ENCODE measurements at regions not wholly inside any gene's neighbourhood (a gene's known extent, or its start where the extent isn't known, plus 50 kb on each side); places are given as distances from the start of the nearest gene placed in this dataset.

- 83 to 100% methylated on average over 1 of the region's 1 CpG for WGBS, 2 experiments
- no peak overlapping the region for H3K4me3 ChIP-seq (ENCODE audit: insufficient read depth, low read depth, low read length)
- no peaks in the 10 kb centered on the region for H3K27me3 ChIP-seq (ENCODE audit: control insufficient read depth, insufficient read depth, low read length, poor library complexity, severe bottlenecking)
- no peaks in the 10 kb centered on the region for H3K9me3 ChIP-seq (ENCODE audit: control insufficient read depth, low read length)
- H3K27ac ChIP-seq (ENCODE audit: insufficient read depth, low read depth, low read length, poor library complexity, severe bottlenecking): no peak overlapping the region
- no peaks in the 10 kb centered on the region for H3K4me1 ChIP-seq (ENCODE audit: control insufficient read depth, insufficient read depth, low read length)
- no peaks in the 10 kb centered on the region for H3K36me3 ChIP-seq (ENCODE audit: control insufficient read depth, insufficient read depth, low read length)
These were observed 267.0 kb upstream of the THBS1 start for GRCh38 chr15:39313881-39314280.

GRCh38 chr15:39315206-39315850 is 265.6 kb upstream of the THBS1 start:
- no peak overlapping the region for H3K4me3 ChIP-seq (ENCODE audit: insufficient read depth, low read depth, low read length)
- H3K4me1 ChIP-seq (ENCODE audit: control insufficient read depth, insufficient read depth, low read length): no peaks in the 10 kb centered on the region
- no peaks in the 10 kb centered on the region for H3K9me3 ChIP-seq (ENCODE audit: control insufficient read depth, low read length)
- H3K36me3 ChIP-seq (ENCODE audit: control insufficient read depth, insufficient read depth, low read length): no peaks in the 10 kb centered on the region
- H3K27ac ChIP-seq (ENCODE audit: insufficient read depth, low read depth, low read length, poor library complexity, severe bottlenecking): no peak overlapping the region
- WGBS, 2 experiments: 90 to 91% methylated on average over 1 of the region's 1 CpG
- H3K27me3 ChIP-seq (ENCODE audit: control insufficient read depth, insufficient read depth, low read length, poor library complexity, severe bottlenecking): no peaks in the 10 kb centered on the region

- Histone ChIP-seq H3K4me3 (ENCODE audit: insufficient read depth, low read depth, low read length) (no peak overlapping the region), H3K4me1 (ENCODE audit: control insufficient read depth, insufficient read depth, low read length) (no peaks in the 10 kb centered on the region), H3K36me3 (ENCODE audit: control insufficient read depth, insufficient read depth, low read length) (no peaks in the 10 kb centered on the region), H3K27me3 (ENCODE audit: control insufficient read depth, insufficient read depth, low read length, poor library complexity, severe bottlenecking) (no peaks in the 10 kb centered on the region), H3K9me3 (ENCODE audit: control insufficient read depth, low read length) (no peaks in the 10 kb centered on the region), H3K27ac (ENCODE audit: insufficient read depth, low read depth, low read length, poor library complexity, severe bottlenecking) (no peak overlapping the region)
- WGBS, 2 experiments: 86 to 92% methylated on average over 1 of the region's 1 CpG
These were observed 263.7 kb upstream of the THBS1 start for GRCh38 chr15:39317225-39317624.

- Histone ChIP-seq H3K27me3 (ENCODE audit: control insufficient read depth, insufficient read depth, low read length, poor library complexity, severe bottlenecking) (no peaks in the 10 kb centered on the region), H3K36me3 (ENCODE audit: control insufficient read depth, insufficient read depth, low read length) (no peaks in the 10 kb centered on the region), H3K4me3 (ENCODE audit: insufficient read depth, low read depth, low read length) (no peak overlapping the region), H3K27ac (ENCODE audit: insufficient read depth, low read depth, low read length, poor library complexity, severe bottlenecking) (no peak overlapping the region), H3K4me1 (ENCODE audit: control insufficient read depth, insufficient read depth, low read length) (no peaks in the 10 kb centered on the region), H3K9me3 (ENCODE audit: control insufficient read depth, low read length) (no peaks in the 10 kb centered on the region)
- 100% methylated on average over 1 to 2 of the region's 2 CpGs for WGBS, 2 experiments
These were observed 262.6 kb upstream of the THBS1 start for GRCh38 chr15:39318231-39318630.

GRCh38 chr15:39320355-39320754 is 260.5 kb upstream of the THBS1 start:
- Histone ChIP-seq H3K27ac (ENCODE audit: insufficient read depth, low read depth, low read length, poor library complexity, severe bottlenecking) (no peak overlapping the region), H3K4me3 (ENCODE audit: insufficient read depth, low read depth, low read length) (no peak overlapping the region), H3K4me1 (ENCODE audit: control insufficient read depth, insufficient read depth, low read length) (no peaks in the 10 kb centered on the region), H3K27me3 (ENCODE audit: control insufficient read depth, insufficient read depth, low read length, poor library complexity, severe bottlenecking) (no peaks in the 10 kb centered on the region), H3K36me3 (ENCODE audit: control insufficient read depth, insufficient read depth, low read length) (no peaks in the 10 kb centered on the region), H3K9me3 (ENCODE audit: control insufficient read depth, low read length) (no peaks in the 10 kb centered on the region)

GRCh38 chr15:39320886-39321285 is 260.0 kb upstream of the THBS1 start:
- no peaks in the 10 kb centered on the region for H3K4me1 ChIP-seq (ENCODE audit: control insufficient read depth, insufficient read depth, low read length)
- no peak overlapping the region for H3K27ac ChIP-seq (ENCODE audit: insufficient read depth, low read depth, low read length, poor library complexity, severe bottlenecking)
- WGBS, 2 experiments: 91 to 100% methylated on average over 1 of the region's 1 CpG
- no peaks in the 10 kb centered on the region for H3K27me3 ChIP-seq (ENCODE audit: control insufficient read depth, insufficient read depth, low read length, poor library complexity, severe bottlenecking)
- no peaks in the 10 kb centered on the region for H3K9me3 ChIP-seq (ENCODE audit: control insufficient read depth, low read length)
- no peaks in the 10 kb centered on the region for H3K36me3 ChIP-seq (ENCODE audit: control insufficient read depth, insufficient read depth, low read length)
- H3K4me3 ChIP-seq (ENCODE audit: insufficient read depth, low read depth, low read length): no peak overlapping the region

GRCh38 chr15:39321977-39322376 is 258.9 kb upstream of the THBS1 start:
- H3K27me3 ChIP-seq (ENCODE audit: control insufficient read depth, insufficient read depth, low read length, poor library complexity, severe bottlenecking): no peaks in the 10 kb centered on the region
- H3K4me1 ChIP-seq (ENCODE audit: control insufficient read depth, insufficient read depth, low read length): no peaks in the 10 kb centered on the region
- H3K9me3 ChIP-seq (ENCODE audit: control insufficient read depth, low read length): no peaks in the 10 kb centered on the region
- no peak overlapping the region for H3K4me3 ChIP-seq (ENCODE audit: insufficient read depth, low read depth, low read length)
- H3K27ac ChIP-seq (ENCODE audit: insufficient read depth, low read depth, low read length, poor library complexity, severe bottlenecking): no peak overlapping the region
- H3K36me3 ChIP-seq (ENCODE audit: control insufficient read depth, insufficient read depth, low read length): no peaks in the 10 kb centered on the region
- WGBS, 2 experiments: 84 to 90% methylated on average over 2 of the region's 2 CpGs

GRCh38 chr15:39323157-39323556 is 257.7 kb upstream of the THBS1 start:
- no peaks in the 10 kb centered on the region for H3K36me3 ChIP-seq (ENCODE audit: control insufficient read depth, insufficient read depth, low read length)
- no peaks in the 10 kb centered on the region for H3K4me1 ChIP-seq (ENCODE audit: control insufficient read depth, insufficient read depth, low read length)
- no peaks in the 10 kb centered on the region for H3K27me3 ChIP-seq (ENCODE audit: control insufficient read depth, insufficient read depth, low read length, poor library complexity, severe bottlenecking)
- H3K4me3 ChIP-seq (ENCODE audit: insufficient read depth, low read depth, low read length): no peak overlapping the region
- no peak overlapping the region for H3K27ac ChIP-seq (ENCODE audit: insufficient read depth, low read depth, low read length, poor library complexity, severe bottlenecking)
- H3K9me3 ChIP-seq (ENCODE audit: control insufficient read depth, low read length): no peaks in the 10 kb centered on the region

GRCh38 chr15:39323706-39324105 is 257.2 kb upstream of the THBS1 start:
- H3K4me3 ChIP-seq (ENCODE audit: insufficient read depth, low read depth, low read length): no peak overlapping the region
- WGBS, 2 experiments: 95% methylated on average over 1 of the region's 3 CpGs; no CpG with 5 or more reads in 1 of the 2 experiments
- no peaks in the 10 kb centered on the region for H3K9me3 ChIP-seq (ENCODE audit: control insufficient read depth, low read length)
- H3K36me3 ChIP-seq (ENCODE audit: control insufficient read depth, insufficient read depth, low read length): no peaks in the 10 kb centered on the region
- H3K27ac ChIP-seq (ENCODE audit: insufficient read depth, low read depth, low read length, poor library complexity, severe bottlenecking): no peak overlapping the region
- H3K4me1 ChIP-seq (ENCODE audit: control insufficient read depth, insufficient read depth, low read length): no peaks in the 10 kb centered on the region
- H3K27me3 ChIP-seq (ENCODE audit: control insufficient read depth, insufficient read depth, low read length, poor library complexity, severe bottlenecking): no peaks in the 10 kb centered on the region

GRCh38 chr15:39326306-39326975 is 254.4 kb upstream of the THBS1 start:
- 90 to 94% methylated on average over 5 of the region's 5 CpGs for WGBS, 2 experiments
- Histone ChIP-seq H3K4me3 (ENCODE audit: insufficient read depth, low read depth, low read length) (no peak overlapping the region), H3K27me3 (ENCODE audit: control insufficient read depth, insufficient read depth, low read length, poor library complexity, severe bottlenecking) (no peaks in the 10 kb centered on the region), H3K9me3 (ENCODE audit: control insufficient read depth, low read length) (no peaks in the 10 kb centered on the region), H3K27ac (ENCODE audit: insufficient read depth, low read depth, low read length, poor library complexity, severe bottlenecking) (no peak overlapping the region), H3K4me1 (ENCODE audit: control insufficient read depth, insufficient read depth, low read length) (no peaks in the 10 kb centered on the region), H3K36me3 (ENCODE audit: control insufficient read depth, insufficient read depth, low read length) (no peaks in the 10 kb centered on the region)
